Muscle of back (tissue), 3 donors: ENCODE measurements at regions not wholly inside any gene's neighbourhood (a gene's known extent, or its start where the extent isn't known, plus 50 kb on each side); places are given as distances from the start of the nearest gene placed in this dataset.
"Not testable (repeated sequence)": the region's sequence is repeated elsewhere in the genome, so short reads cannot be mapped to it uniquely, and the experiment has no call there.

Experiments
- DNase-seq, 3 donors: peaks; one replicate each; pipeline versions ENCODE4 v3.0.0 to v3.0.0-alpha.2; 2013

- no peak for DNase-seq
Observed at GRCh38 chr10:81439445-81439844, 435.5 kb upstream of the NRG3 start.

DNA sequence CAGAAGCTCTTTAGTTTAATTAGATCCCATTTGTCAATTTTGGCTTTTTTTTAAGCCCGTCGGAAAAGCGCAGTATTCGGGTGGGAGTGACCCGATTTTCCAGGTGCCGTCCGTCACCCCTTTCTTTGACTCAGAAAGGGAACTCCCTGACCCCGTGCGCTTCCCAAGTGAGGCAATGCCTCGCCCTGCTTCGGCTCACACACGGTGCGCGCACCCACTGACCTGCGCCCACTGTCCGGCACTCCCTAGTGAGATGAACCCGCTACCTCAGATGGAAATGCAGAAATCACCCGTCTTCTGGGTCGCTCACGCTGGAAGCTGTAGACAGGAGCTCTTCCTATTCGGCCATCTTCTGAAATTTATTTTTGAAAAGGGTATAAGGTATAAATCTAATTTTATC, 433.4 kb upstream of the NRG3 start:
- not testable (repeated sequence) for DNase-seq

GRCh38 chr10:81444242-81444929, 430.6 kb upstream of the NRG3 start:
- DNase-seq, result no peak

DNA sequence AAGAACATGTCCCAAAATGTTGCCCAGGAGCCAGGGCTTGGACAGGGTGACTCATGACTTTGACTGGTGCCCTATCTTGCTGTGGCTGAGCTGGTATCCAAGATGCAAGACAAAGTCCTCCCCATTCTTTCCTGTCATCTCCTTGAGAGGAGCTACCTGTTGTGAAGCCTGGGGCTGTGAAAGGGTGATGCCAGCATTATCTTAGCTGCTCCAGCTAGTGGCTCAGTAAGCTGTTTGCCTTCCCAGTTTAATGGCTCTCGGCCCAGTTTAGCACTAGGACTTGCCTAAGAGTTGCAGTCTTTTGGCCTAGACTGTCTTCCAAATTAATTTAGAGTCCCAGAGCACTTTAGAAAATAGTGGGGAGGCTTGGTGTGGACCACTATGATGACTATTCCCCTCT, 424.3 kb upstream of the NRG3 start:
- no peak for DNase-seq

DNA sequence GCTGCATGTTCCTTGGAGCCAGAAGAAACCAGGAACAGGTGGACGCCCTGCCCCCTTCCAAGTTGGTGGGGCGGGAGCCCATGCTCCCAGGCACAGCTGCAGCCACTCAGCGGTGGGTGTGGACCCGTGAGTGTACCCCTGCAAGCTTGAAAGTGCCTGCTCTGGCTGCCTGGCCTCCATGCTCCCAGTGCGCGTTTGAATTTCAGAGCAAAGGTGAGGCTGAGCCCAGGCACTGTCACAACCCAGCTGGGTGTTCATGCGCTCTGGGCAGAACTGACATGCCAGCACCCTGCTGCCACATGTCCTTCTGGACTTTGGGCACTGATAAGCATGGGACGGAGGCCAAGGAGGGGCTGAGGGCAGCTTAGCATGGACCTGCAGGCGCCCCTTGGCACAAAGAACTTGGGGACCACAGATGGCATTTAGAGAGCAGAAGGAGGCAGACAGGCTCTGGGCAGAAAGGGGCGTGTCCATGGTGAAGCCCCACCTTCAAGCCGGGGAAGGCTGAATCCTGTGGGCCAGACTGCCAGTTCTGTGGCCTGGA, 402.0 kb upstream of the NRG3 start:
- DNase-seq, result no peak

DNA sequence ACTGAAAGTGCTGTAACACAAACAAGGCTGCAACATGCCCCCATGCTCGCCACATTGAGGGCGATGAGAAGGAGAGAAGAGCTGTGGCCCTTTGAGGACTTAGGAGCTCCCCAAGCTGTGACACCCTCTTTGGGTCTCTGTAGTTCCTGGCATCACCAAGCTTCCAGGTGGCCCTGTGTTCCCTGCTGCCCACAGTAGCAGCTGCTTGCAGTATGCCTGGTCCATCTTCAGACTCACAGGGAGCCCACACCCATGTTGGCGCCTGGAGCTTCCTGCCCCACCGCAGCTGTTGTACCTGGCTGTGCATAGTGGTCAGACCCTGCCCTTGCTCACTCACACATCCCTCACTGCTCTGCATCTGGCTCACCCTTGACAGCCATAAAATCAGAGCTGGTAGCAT, 401.2 kb upstream of the NRG3 start:
- DNase-seq, result no peak

GRCh38 chr10:81479316-81479715, 395.7 kb upstream of the NRG3 start:
- no peak for DNase-seq

DNA sequence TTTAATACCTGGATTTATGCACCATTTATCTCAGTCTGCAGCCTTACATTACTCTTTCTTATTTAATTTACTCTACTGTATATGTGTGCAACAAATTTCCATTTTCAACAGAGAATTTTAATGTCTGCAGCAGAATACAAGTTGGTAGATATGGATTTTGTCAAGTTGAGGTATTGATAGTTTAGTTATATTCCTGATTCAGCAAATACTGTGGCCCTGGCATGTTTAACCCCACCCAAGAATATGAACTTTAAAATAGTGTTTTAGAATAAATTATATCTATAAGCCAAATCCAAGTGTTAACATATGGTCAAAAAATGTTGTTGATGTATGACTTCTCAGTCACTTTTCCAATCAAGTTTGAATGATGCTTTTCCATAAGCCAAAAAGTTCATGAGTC, 378.4 kb upstream of the NRG3 start:
- DNase-seq, result no peak

DNA sequence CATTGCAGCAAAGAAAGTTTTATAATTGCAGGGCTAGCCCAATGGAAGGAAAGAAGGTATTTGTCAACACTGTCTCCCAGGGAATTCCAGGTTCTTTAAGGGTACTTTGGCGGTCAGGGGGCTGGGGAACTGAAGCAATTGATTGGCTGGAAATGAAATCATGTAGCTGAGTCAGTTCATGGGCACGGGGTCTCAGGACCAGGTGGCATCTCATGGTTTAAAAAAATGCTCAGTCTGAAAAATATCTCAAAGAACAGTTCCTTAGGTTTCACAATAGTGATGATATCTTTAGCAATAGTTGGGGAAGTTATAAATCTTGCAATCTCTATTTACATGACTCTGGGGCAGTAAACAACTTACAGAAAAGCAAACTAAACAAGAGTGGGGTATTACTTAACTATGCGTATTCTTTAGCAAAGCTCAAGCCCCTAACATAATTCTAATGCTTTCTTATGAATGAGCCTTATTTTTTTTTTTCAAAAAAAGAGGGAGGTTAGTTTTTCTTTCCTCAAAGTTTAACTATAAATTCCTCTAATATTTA, 376.9 kb upstream of the NRG3 start:
- DNase-seq, result no peak

DNA sequence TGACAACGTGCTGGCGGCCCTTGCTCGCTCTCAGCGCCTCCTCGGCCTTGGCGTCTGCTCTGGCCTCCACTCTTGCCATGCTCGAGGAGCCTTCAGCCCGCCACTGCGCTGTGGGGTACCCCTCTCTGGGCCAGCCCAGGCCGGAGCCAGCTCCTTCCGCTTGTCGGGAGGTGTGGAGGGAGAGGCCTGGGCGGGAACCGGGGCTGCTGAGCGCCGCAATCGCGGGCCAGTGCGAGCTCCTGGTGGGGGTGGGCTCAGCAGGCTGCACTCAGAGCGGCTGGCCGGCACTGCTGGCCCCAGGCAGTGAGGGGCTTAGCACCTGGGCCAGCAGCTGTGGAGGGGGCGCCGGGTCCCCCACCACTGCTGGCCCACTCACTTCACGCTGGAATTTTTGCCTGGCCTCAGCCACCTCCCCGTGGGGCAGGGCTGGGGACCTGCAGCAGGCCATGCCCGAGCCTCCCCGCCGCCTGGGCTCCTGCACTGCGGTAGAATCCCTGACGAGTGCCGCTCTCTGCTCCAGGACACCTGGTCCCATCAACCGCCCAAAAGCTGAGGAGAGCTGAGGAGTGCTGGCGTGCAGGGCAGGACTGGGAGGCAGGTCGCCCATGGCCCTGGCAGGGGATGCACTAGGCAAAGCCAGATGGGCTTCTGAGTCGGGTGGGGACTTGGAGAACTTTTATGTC, 372.2 kb upstream of the NRG3 start:
- no peak for DNase-seq

DNA sequence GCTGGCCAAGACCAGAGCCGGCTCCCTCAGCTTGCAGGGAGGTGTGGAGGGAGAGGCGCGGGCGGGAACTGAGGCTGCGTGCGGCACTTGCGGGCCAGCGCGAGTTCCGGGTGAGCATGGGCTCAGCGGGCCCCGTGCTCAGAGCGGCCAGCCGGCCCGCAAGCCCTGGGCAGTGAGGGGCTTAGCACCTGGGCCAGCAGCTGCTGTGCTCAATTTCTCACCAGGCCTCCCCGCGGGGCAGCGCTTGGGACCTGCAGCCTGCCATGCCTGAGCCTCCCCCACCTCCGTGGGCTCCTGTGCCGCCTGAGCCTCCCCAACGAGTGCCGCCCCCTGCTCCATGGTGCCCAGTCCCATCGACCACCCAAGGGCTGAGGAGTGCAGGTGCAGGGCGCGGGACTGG, 369.2 kb upstream of the NRG3 start:
- not testable (repeated sequence) for DNase-seq

DNA sequence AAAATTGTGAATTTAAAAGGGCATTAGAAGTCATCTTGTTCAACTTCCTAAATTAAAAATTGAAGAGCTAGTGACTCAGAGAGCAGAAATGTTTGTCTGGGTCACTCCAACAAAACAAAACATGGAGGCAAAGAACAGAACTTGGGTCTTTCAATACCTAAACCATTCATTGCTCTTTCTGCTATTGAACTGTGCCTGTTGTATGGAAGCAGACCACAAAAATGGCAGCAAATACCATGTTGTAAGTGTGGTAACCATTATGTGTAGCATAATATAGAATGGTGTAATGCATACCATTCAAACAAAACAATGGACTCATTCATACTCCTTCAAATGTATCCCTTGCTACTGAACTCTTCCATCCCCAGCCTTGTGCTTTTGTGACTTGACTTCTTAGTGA, 360.2 kb upstream of the NRG3 start:
- DNase-seq, result no peak

- no peak for DNase-seq
Observed at GRCh38 chr10:81520688-81521087, 354.3 kb upstream of the NRG3 start.

GRCh38 chr10:81524467-81524866, 350.5 kb upstream of the NRG3 start:
- no peak for DNase-seq

- no peak for DNase-seq
Observed at GRCh38 chr10:81532403-81532802, 342.6 kb upstream of the NRG3 start.

- no peak for DNase-seq
Observed at GRCh38 chr10:81534991-81535390, 340.0 kb upstream of the NRG3 start.

GRCh38 chr10:81541517-81541916, 333.5 kb upstream of the NRG3 start:
- no peak for DNase-seq

DNA sequence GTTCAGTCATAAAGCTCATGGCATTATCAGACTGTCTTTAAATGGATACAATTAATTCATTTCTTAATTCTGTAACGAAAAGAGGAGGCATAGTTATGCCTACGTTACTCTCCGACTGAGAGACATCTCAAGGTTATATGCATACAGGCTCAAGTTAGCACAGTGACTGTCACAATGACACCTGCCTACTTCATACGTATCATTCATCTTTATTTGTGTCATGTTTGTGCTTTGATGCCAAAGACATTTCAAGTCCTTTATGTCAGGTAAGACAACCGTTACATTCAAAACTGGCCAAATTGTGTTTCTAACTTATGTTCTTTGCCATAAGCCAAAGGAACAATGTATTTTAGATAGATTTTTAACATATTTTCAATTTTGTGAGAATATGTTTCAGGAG, 328.8 kb upstream of the NRG3 start:
- DNase-seq, result no peak

GRCh38 chr10:81548160-81548559, 326.8 kb upstream of the NRG3 start:
- no peak for DNase-seq

GRCh38 chr10:81564143-81564542, 310.9 kb upstream of the NRG3 start:
- no peak for DNase-seq

DNA sequence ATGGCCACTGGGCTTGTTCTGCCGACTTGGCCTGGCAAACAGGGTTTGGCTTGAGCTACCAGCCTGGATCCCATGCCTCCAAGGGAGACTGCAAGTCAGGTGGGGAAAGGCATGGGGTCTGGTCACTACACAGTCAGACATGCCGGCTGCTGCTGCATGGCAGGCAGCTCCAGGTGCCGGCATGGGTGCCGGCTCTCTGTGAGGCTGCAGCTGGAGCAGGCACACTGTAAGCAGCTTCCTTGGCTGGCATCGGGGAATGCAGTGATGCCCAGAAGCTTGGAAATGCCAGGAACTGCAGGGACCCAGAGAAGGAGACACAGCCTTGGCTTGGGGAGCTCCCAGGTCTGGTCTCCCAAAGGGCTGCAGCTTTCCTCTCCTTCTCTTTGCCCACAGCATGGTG, 305.5 kb upstream of the NRG3 start:
- DNase-seq, result no peak

DNA sequence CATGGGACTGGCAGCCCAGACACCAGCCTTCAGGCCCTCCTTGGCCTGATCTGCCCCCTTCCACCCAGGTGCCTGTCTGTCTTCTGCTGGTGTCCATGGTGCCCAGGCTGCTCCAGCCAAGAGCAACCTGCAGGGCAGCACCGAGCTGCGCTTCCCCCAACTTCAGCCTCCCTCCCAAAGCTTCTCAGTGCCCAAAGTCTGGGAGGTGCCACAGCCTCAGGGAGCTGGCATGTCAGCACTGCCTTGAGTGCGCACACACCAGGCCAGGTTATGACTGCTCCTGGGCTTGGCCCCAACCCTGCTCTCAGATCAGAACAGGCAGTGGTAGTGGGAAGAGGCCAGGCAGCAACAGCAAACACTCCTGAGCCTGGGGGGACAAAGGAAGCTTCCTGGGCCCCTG, 304.6 kb upstream of the NRG3 start:
- no peak for DNase-seq
